Inferior parietal cortex (tissue), 1 donor: ENCODE measurements at regions not wholly inside any gene's neighbourhood (a gene's known extent, or its start where the extent isn't known, plus 50 kb on each side); places are given as distances from the start of the nearest gene placed in this dataset.

Experiments used
- DNase-seq: peaks from one replicate; pipeline ENCODE4 v3.0.0-alpha.2; 2016; ENCODE audit errors: extremely low spot score

GRCh38 chr4:97493815-97494518 lies 649.3 kb downstream of the STPG2 start:
- no peak for DNase-seq

DNA sequence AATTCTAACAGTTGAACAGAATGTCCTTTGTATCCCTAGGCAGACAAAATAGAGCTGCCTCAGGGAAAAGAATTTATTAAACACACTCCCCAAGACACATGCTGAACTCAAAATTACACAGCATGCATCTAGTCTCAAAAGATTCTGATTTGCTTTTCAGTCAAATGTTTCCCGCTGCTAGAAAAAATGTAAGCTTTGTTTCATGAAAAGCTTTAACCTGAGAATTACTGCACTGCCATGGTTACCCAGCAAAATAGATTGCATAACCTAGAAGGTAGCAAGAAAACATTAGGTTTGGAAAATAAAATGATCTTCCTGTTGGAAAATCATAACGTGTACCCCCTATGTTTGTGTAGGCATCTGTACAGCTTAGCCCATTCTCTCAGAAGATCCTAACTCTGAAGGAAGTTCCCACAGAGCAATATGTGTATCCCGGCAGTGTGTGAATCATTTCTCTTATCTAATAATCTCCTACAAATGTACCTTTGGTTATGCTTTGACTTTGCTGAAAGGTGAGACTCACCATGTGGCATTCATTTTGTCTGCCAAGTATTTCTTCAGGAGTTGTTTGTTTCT lies 646.9 kb downstream of the STPG2 start:
- no peak for DNase-seq

DNA sequence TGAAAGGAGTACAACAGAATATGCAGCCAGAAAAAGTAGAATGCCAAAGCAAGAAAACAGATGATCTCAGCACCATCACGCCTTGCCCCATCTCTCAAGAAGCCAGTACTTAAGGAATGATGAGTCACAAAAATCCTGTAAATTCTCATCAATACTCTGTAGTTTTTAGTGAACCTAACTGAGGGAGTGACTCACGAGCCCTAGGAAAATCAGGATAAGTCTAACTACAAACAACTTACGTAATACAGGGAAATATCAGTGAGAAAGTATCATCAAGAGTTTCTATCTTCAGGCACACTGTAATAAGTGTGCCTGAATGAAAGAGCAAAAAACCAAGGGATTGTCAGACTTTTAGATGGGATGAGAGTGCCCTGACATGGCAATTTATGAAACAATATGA lies 644.4 kb downstream of the STPG2 start:
- DNase-seq = no peak

DNA sequence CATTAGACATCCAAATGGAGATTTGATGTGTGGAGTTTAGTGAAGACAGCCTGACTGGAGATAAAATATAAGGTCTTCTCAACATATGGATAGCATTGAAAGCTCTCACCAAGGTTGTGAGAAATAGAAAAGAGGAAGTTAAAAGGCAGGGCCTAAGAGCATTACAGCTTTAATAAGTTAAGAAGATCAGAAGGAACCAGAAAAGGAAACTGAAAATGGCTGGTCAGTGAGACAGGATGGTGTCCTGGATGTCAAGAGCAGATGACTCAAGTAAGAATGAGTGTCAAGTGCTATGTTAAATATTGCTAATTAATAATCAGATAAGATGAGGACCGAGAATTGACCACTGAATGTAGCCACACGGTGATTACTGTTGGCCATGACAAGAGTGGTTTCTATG lies 642.9 kb downstream of the STPG2 start:
- DNase-seq = no peak

DNA sequence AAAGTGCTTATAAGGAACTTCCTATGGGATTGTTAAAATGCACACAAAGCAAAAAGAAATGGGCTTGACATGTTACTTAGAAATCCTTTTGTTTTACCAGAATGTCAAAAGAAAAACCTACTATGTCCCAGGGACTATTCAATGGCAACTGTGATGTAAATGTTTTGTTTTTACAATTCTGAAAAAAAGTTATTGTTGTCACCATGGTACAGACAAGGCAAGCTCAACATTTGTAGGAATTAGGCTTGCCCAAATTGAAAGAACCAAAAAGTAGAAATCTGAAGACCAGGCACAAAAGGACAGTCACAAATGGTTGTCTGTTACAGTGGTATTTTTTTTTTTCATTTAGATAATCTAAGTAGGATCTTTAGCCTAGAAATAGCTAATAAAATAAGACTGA lies 638.6 kb downstream of the STPG2 start:
- DNase-seq = no peak

GRCh38 chr4:97507587-97508245 lies 635.6 kb downstream of the STPG2 start:
- no peak for DNase-seq
